CD14-positive monocyte (primary cell): ENCODE measurements at regions not wholly inside any gene's neighbourhood (a gene's known extent, or its start where the extent isn't known, plus 50 kb on each side); places are given as distances from the start of the nearest gene placed in this dataset.

Experiments
- DNase-seq, 3 donors: peaks; one replicate each; pipeline ENCODE4 v3.0.0-alpha.2; 2011 to 2022
- H2AFZ ChIP-seq: 2 replicates; pipeline ENCODE4 v1.6.0; 2012; ENCODE audit warnings: mild to moderate bottlenecking, low read depth, low read length, inconsistent platforms; ENCODE audit not compliant: insufficient read depth, poor library complexity, severe bottlenecking
- H3K27ac ChIP-seq, 2 donors: 1 replicate in 1 of 2; 2 replicates in 1 of 2; pipeline ENCODE4 v1.5.1; 2012 to 2013; ENCODE audit warnings: low read length in 2 of 2, control low read depth in 1 of 2, inconsistent platforms in 1 of 2, low read depth in 1 of 2, mild to moderate bottlenecking in 1 of 2
- H3K27me3 ChIP-seq, 2 donors: one replicate each; pipeline versions ENCODE4 v1.6.0 to v1.6.1; 2011 to 2013; ENCODE audit warnings: low read length in 2 of 2; ENCODE audit not compliant: control insufficient read depth in 2 of 2, insufficient read depth in 2 of 2
- H3K36me3 ChIP-seq, 2 donors: replicated peaks in 1 of 2; 1 replicate in 1 of 2; 2 replicates in 1 of 2; pipeline versions ENCODE4 v1.5.1 to v1.6.1; 2012 to 2013; ENCODE audit warnings: low read length in 2 of 2, control low read depth in 1 of 2, inconsistent platforms in 1 of 2, mild to moderate bottlenecking in 1 of 2; ENCODE audit not compliant: insufficient read depth in 2 of 2, control insufficient read depth in 1 of 2
- H3K4me1 ChIP-seq, 2 donors: 1 replicate in 1 of 2; 2 replicates in 1 of 2; pipeline versions ENCODE4 v1.5.1 to v1.6.1; 2012 to 2013; ENCODE audit warnings: low read length in 2 of 2, control low read depth in 1 of 2, inconsistent platforms in 1 of 2, mild to moderate bottlenecking in 1 of 2, moderate library complexity in 1 of 2; ENCODE audit not compliant: insufficient read depth in 2 of 2, control insufficient read depth in 1 of 2
- H3K4me2 ChIP-seq: replicated peaks from 2 replicates; pipeline ENCODE3; 2012; ENCODE audit warnings: low read length, moderate library complexity, mild to moderate bottlenecking; ENCODE audit not compliant: poor library complexity, severe bottlenecking; ENCODE audit errors: extremely low read depth
- H3K4me3 ChIP-seq, 3 experiments: fragments of 200-600 bp in 1 of 3; sonication (generic) in 1 of 3; replicated peaks in 1 of 3; 1 replicate in 2 of 3; 2 replicates in 1 of 3; pipeline ENCODE4 v1.5.1; 2011 to 2013; ENCODE audit warnings: low read length in 3 of 3, mild to moderate bottlenecking in 3 of 3, control low read depth in 2 of 3, low read depth in 2 of 3, inconsistent platforms in 1 of 3, moderate library complexity in 1 of 3
- H3K79me2 ChIP-seq: 2 replicates; pipeline ENCODE4 v1.6.0; 2012; ENCODE audit warnings: mild to moderate bottlenecking, control low read depth, inconsistent platforms, low read length, moderate library complexity; ENCODE audit not compliant: insufficient read depth
- H3K9ac ChIP-seq: 2 replicates; pipeline ENCODE4 v1.6.0; 2017; ENCODE audit warnings: low read length, mild to moderate bottlenecking; ENCODE audit not compliant: insufficient read depth, poor library complexity, severe bottlenecking
- H3K9me3 ChIP-seq, 2 donors: replicated peaks in 1 of 2; 1 replicate in 1 of 2; 2 replicates in 1 of 2; pipeline versions ENCODE4 v1.5.1 to v1.6.1; 2012 to 2013; ENCODE audit warnings: low read length in 2 of 2, control low read depth in 1 of 2; ENCODE audit not compliant: control insufficient read depth in 1 of 2, insufficient read depth in 1 of 2
- H4K20me1 ChIP-seq: 2 replicates; pipeline ENCODE4 v1.6.0; 2012; ENCODE audit warnings: mild to moderate bottlenecking, low read length, control low read depth, moderate library complexity; ENCODE audit not compliant: insufficient read depth
- H3K27ac Mint-ChIP-seq, 7 donors: one replicate each; pipeline ENCODE4 v1.8.0; 2020; ENCODE audit warnings: mild to moderate bottlenecking in 7 of 7, mixed read lengths in 7 of 7, moderate library complexity in 6 of 7, inconsistent platforms in 2 of 7
- H3K27me3 Mint-ChIP-seq, 3 donors: one replicate each; pipeline ENCODE4 v1.8.0; 2021 to 2022; ENCODE audit warnings: low read depth in 3 of 3, mild to moderate bottlenecking in 3 of 3, mixed read lengths in 3 of 3, moderate library complexity in 3 of 3, inconsistent platforms in 1 of 3
- H3K36me3 Mint-ChIP-seq, 2 donors: one replicate each; pipeline ENCODE4 v1.8.0; 2020; ENCODE audit warnings: mixed read lengths in 2 of 2, inconsistent platforms in 1 of 2, mild to moderate bottlenecking in 1 of 2
- H3K4me1 Mint-ChIP-seq: one replicate; pipeline ENCODE4 v1.8.0; 2020; ENCODE audit warnings: mild to moderate bottlenecking, mixed read lengths
- H3K4me3 Mint-ChIP-seq, 2 donors: one replicate each; pipeline ENCODE4 v1.8.0; 2020; ENCODE audit warnings: mild to moderate bottlenecking in 2 of 2, mixed read lengths in 2 of 2, moderate library complexity in 1 of 2
- H3K9me3 Mint-ChIP-seq, 7 donors: one replicate each; pipeline ENCODE4 v1.8.0; 2020 to 2022; ENCODE audit warnings: mixed read lengths in 7 of 7, mild to moderate bottlenecking in 6 of 7, moderate library complexity in 6 of 7, inconsistent platforms in 2 of 7
- WGBS: methylation state at CpG from one replicate; pipeline ENCODE4 v1.1.5; 2013; ENCODE audit warnings: missing lambda C conversion rate; ENCODE audit not compliant: insufficient coverage; 5-methylcytosine and 5-hydroxymethylcytosine counted together
- intact Hi-C, 2 donors: fragments of 100-400 bp; cut with micrococcal nuclease; formaldehyde crosslinking; loops; one replicate each; pipeline versions ENCODE4 v1.15.0 to v1.15.1; 2023
- TF ChIP-seq, protein P1 (sequence below): fragments of 200-600 bp; IDR thresholded peaks from one replicate; pipeline ENCODE4 v1.8.0; 2022; ENCODE audit warnings: antibody characterized with exemption, mild to moderate bottlenecking

DNA sequence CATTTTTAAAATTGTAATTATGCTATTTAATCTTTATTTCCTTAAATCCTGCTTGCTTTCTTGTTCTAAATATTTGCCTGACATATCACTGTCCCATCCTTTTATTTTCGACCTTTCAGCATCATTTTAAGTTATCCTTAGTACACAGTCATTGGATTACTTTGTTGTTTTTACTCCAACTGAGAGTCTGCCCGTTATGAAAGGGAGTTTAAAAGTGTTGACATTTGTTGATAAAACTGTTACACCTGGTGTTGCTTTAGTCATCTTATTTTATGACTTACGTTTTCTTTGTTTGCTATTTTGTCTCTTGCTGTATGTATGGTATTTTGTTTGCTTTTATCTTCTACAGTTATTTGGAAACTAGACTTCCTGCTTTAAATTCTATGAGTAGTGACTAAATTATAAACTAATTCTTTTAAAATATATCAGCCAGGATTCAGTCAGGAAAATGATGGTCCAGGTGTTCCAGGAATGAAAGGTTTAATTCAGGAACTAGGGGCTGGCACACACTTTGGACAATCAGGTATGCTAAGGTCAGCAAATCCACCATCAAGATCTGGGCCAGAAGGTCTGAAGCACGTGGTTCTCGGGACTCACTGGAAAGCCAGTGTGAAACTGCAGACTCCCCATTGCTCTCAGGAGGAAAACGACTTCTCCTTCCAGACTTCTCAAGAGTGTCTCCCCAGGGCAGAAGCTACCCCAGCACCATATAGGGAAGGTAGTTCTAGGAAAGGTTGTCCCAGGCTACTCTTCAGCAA is 86.0 kb downstream of the RASSF10 start:
- TF ChIP-seq, protein P1, sequence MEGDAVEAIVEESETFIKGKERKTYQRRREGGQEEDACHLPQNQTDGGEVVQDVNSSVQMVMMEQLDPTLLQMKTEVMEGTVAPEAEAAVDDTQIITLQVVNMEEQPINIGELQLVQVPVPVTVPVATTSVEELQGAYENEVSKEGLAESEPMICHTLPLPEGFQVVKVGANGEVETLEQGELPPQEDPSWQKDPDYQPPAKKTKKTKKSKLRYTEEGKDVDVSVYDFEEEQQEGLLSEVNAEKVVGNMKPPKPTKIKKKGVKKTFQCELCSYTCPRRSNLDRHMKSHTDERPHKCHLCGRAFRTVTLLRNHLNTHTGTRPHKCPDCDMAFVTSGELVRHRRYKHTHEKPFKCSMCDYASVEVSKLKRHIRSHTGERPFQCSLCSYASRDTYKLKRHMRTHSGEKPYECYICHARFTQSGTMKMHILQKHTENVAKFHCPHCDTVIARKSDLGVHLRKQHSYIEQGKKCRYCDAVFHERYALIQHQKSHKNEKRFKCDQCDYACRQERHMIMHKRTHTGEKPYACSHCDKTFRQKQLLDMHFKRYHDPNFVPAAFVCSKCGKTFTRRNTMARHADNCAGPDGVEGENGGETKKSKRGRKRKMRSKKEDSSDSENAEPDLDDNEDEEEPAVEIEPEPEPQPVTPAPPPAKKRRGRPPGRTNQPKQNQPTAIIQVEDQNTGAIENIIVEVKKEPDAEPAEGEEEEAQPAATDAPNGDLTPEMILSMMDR = no peak
- no peak overlapping the region for H3K27ac Mint-ChIP-seq
- H3K4me3 ChIP-seq = no peak overlapping the region
- no peaks in the 10 kb centered on the region for H3K4me1 Mint-ChIP-seq
- H3K27me3 Mint-ChIP-seq = peaks cover 0 to 4% (median 2%) of the 10 kb centered on the region in 3 donors
- H3K4me1 ChIP-seq = no peaks in the 10 kb centered on the region
- no peak for DNase-seq
- H3K4me3 Mint-ChIP-seq = no peak overlapping the region
- 100% methylated on average over 1 of the region's 6 CpGs for WGBS
- H2AFZ ChIP-seq = no peak overlapping the region
- no peaks in the 10 kb centered on the region for H3K79me2 ChIP-seq
- H3K36me3 Mint-ChIP-seq = no peaks in the 10 kb centered on the region
- intact Hi-C loops = no loop called here
- no peaks in the 10 kb centered on the region for H3K27me3 ChIP-seq
- no peaks in the 10 kb centered on the region for H3K9me3 ChIP-seq
- no peak overlapping the region for H3K4me2 ChIP-seq
- peaks cover 0 to 7% (median 0%) of the 10 kb centered on the region in 7 donors for H3K9me3 Mint-ChIP-seq
- no peaks in the 10 kb centered on the region for H3K36me3 ChIP-seq
- no peak overlapping the region for H3K27ac ChIP-seq
- H3K9ac ChIP-seq = no peak overlapping the region
- no peaks in the 10 kb centered on the region for H4K20me1 ChIP-seq

- no peaks in the 10 kb centered on the region for H3K79me2 ChIP-seq
- no peaks in the 10 kb centered on the region for H3K27me3 ChIP-seq
- TF ChIP-seq, protein P1 = no peak
- H3K4me2 ChIP-seq = no peak overlapping the region
- H3K36me3 Mint-ChIP-seq = no peaks in the 10 kb centered on the region
- no peaks in the 10 kb centered on the region for H3K9me3 ChIP-seq
- 85% methylated on average over 3 of the region's 3 CpGs for WGBS
- no peaks in the 10 kb centered on the region for H3K4me1 ChIP-seq
- no peak overlapping the region for H2AFZ ChIP-seq
- peaks cover 0 to 3% (median 2%) of the 10 kb centered on the region in 3 donors for H3K27me3 Mint-ChIP-seq
- no peak overlapping the region for H3K9ac ChIP-seq
- intact Hi-C loops = no loop called here
- no peak for DNase-seq
- H4K20me1 ChIP-seq = no peaks in the 10 kb centered on the region
- H3K9me3 Mint-ChIP-seq = peaks cover 0 to 5% (median 0%) of the 10 kb centered on the region in 7 donors
- no peaks in the 10 kb centered on the region for H3K36me3 ChIP-seq
- H3K27ac Mint-ChIP-seq = no peak overlapping the region
- no peak overlapping the region for H3K4me3 ChIP-seq
- no peak overlapping the region for H3K4me3 Mint-ChIP-seq
- no peaks in the 10 kb centered on the region for H3K4me1 Mint-ChIP-seq
- no peak overlapping the region for H3K27ac ChIP-seq
These were observed 88.9 kb downstream of the RASSF10 start for GRCh38 chr11:13098063-13098462.
